ENCODE measurements at regions not wholly inside any gene's neighbourhood (a gene's known extent, or its start where the extent isn't known, plus 50 kb on each side); places are given as distances from the start of the nearest gene placed in this dataset.

- TF ChIP-seq, protein P1, sequence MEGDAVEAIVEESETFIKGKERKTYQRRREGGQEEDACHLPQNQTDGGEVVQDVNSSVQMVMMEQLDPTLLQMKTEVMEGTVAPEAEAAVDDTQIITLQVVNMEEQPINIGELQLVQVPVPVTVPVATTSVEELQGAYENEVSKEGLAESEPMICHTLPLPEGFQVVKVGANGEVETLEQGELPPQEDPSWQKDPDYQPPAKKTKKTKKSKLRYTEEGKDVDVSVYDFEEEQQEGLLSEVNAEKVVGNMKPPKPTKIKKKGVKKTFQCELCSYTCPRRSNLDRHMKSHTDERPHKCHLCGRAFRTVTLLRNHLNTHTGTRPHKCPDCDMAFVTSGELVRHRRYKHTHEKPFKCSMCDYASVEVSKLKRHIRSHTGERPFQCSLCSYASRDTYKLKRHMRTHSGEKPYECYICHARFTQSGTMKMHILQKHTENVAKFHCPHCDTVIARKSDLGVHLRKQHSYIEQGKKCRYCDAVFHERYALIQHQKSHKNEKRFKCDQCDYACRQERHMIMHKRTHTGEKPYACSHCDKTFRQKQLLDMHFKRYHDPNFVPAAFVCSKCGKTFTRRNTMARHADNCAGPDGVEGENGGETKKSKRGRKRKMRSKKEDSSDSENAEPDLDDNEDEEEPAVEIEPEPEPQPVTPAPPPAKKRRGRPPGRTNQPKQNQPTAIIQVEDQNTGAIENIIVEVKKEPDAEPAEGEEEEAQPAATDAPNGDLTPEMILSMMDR (IDR thresholded peaks at IDR 0.05; ENCODE audit: poor library complexity, severe bottlenecking), result no peak
- TF ChIP-seq MXI1 (conservative IDR thresholded peaks at IDR 0.05; ENCODE audit: poor library complexity, severe bottlenecking) (no peak), POLR2AphosphoS5 (IDR thresholded peaks at IDR 0.05) (no peak), RAD21 (conservative IDR thresholded peaks at IDR 0.05) (no peak)
- TF ChIP-seq, protein P2, sequence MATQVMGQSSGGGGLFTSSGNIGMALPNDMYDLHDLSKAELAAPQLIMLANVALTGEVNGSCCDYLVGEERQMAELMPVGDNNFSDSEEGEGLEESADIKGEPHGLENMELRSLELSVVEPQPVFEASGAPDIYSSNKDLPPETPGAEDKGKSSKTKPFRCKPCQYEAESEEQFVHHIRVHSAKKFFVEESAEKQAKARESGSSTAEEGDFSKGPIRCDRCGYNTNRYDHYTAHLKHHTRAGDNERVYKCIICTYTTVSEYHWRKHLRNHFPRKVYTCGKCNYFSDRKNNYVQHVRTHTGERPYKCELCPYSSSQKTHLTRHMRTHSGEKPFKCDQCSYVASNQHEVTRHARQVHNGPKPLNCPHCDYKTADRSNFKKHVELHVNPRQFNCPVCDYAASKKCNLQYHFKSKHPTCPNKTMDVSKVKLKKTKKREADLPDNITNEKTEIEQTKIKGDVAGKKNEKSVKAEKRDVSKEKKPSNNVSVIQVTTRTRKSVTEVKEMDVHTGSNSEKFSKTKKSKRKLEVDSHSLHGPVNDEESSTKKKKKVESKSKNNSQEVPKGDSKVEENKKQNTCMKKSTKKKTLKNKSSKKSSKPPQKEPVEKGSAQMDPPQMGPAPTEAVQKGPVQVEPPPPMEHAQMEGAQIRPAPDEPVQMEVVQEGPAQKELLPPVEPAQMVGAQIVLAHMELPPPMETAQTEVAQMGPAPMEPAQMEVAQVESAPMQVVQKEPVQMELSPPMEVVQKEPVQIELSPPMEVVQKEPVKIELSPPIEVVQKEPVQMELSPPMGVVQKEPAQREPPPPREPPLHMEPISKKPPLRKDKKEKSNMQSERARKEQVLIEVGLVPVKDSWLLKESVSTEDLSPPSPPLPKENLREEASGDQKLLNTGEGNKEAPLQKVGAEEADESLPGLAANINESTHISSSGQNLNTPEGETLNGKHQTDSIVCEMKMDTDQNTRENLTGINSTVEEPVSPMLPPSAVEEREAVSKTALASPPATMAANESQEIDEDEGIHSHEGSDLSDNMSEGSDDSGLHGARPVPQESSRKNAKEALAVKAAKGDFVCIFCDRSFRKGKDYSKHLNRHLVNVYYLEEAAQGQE (IDR thresholded peaks at IDR 0.05; ENCODE audit: borderline replicate concordance), result no peak
These were observed 61.3 kb upstream of the BRD7 start for GRCh38 chr16:50430076-50430475.
